ENCODE measurements at regions not wholly inside any gene's neighbourhood (a gene's known extent, or its start where the extent isn't known, plus 50 kb on each side); places are given as distances from the start of the nearest gene placed in this dataset.

DNA sequence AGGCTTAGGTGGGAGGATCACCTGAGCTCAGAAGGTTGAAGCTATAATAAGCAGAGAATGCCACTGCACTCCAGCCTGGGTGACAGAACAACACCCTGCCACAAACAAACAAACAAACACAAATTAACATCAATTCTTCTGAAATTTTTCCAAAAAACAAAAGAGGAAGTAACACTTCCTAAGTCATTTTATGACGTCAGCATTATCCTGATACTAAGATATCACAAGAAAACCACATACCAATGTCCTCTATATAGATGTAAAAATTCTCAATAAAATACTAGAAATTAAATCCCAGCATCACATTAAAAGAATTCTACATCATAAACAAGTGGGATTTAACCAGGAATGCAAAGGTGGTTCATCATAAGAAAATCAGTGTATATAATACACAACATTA lies 64.4 kb upstream of the STK26 start:
- H3K27me3 ChIP-seq (ENCODE audit: control insufficient read depth, insufficient read depth, low read length): no peaks in the 10 kb centered on the region
- H3K4me1 ChIP-seq: no peaks in the 10 kb centered on the region
- H3K27ac ChIP-seq: no peak overlapping the region
- no peaks in the 10 kb centered on the region for H3K36me3 ChIP-seq (ENCODE audit: control insufficient read depth, insufficient read depth, low read length)
- H3K4me2 ChIP-seq (ENCODE audit: low read length): no peak overlapping the region
- H3K4me3 ChIP-seq (ENCODE audit: low read depth, low read length): no peak overlapping the region
- TF ChIP-seq, protein P1, sequence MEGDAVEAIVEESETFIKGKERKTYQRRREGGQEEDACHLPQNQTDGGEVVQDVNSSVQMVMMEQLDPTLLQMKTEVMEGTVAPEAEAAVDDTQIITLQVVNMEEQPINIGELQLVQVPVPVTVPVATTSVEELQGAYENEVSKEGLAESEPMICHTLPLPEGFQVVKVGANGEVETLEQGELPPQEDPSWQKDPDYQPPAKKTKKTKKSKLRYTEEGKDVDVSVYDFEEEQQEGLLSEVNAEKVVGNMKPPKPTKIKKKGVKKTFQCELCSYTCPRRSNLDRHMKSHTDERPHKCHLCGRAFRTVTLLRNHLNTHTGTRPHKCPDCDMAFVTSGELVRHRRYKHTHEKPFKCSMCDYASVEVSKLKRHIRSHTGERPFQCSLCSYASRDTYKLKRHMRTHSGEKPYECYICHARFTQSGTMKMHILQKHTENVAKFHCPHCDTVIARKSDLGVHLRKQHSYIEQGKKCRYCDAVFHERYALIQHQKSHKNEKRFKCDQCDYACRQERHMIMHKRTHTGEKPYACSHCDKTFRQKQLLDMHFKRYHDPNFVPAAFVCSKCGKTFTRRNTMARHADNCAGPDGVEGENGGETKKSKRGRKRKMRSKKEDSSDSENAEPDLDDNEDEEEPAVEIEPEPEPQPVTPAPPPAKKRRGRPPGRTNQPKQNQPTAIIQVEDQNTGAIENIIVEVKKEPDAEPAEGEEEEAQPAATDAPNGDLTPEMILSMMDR (IDR thresholded peaks at IDR 0.05): no peak
- H2AFZ ChIP-seq: no peak overlapping the region
- H3K79me2 ChIP-seq: no peaks in the 10 kb centered on the region
- no peaks in the 10 kb centered on the region for H3K9me3 ChIP-seq (ENCODE audit: control insufficient read depth, low read length)
- no peak overlapping the region for H3K9ac ChIP-seq

DNA sequence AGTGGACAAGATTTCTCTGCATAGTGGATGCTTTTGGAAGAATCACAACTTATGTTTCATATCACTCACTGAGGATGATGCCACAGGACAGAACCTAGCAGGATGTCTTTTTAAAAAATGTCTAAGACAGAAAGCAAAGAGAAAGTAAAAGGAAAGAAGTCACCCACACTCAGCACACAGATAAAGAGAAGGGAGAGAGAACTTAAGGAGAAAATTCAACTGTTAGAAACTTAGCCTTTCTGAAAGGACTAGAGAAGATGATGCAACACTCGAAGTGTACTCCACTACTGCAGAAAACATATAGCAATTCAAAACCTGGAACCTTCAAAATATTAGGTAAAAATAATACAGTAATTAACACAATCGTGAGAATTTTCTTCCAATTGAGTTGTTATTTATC lies 52.8 kb upstream of the STK26 start:
- Histone ChIP-seq H2AFZ (no peak overlapping the region), H3K27me3 (ENCODE audit: control insufficient read depth, insufficient read depth, low read length) (no peaks in the 10 kb centered on the region), H3K9me3 (ENCODE audit: control insufficient read depth, low read length) (no peaks in the 10 kb centered on the region), H3K79me2 (no peaks in the 10 kb centered on the region), H3K36me3 (ENCODE audit: control insufficient read depth, insufficient read depth, low read length) (no peaks in the 10 kb centered on the region), H3K4me3 (ENCODE audit: low read depth, low read length) (no peak overlapping the region), H3K4me1 (no peaks in the 10 kb centered on the region), H3K27ac (no peak overlapping the region), H3K4me2 (ENCODE audit: low read length) (no peak overlapping the region), H3K9ac (no peak overlapping the region)
- TF ChIP-seq, protein P1 (IDR thresholded peaks at IDR 0.05): no peak
